ENCODE measurements at regions not wholly inside any gene's neighbourhood (a gene's known extent, or its start where the extent isn't known, plus 50 kb on each side); places are given as distances from the start of the nearest gene placed in this dataset.
"Not testable (repeated sequence)": the region's sequence is repeated elsewhere in the genome, so short reads cannot be mapped to it uniquely, and the experiment has no call there.

DNA sequence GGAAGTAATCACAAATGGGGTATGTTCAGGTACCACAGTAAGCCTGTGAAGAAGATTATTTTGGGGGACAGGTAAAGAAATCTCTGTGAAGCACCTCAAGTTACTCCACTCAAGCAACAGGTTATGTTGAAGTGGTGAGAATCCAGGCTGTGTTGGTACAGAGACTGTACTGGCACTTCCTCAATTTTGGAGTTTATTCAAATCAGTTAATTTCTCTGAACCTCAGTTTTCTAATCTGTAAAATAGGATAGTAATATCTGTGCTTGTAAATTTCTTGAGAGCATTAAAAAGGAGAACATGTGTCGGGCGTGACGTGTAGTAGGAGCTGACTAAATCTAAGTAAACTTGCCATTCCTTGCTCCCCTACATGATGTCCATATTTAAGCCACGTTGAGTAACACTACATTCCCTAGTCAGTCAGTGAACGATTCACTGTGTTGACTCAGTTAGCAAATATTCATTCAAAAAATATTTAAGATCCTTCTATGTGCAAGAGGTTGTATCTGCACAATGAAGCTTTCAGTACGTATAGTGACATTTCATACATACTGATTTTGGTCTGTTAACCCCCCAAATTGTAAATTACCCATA lies 504.2 kb downstream of the ZEB2 start:
- DNase-seq (ENCODE audit: low read depth), result peak; percentile 39

DNA sequence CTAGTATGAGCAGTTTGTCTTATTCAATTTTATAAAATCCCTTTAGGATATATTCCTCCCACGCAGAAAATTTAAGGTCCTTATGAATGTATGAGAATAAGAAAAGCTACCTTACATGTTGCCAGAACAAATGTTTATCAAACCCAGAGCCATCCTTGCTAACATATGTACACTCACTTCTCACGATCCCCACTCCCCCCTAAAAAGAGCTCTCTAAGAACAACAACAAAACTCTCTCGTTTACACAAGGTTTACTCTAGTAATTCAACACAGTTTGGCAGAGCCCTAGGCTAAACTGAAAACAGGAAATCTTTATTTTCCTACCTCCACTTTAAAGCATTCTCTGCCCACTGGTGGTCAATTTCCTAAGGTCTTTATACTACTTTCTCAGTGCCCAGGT lies 504.9 kb downstream of the ZEB2 start:
- DNase-seq (ENCODE audit: low read depth), result no peak

DNA sequence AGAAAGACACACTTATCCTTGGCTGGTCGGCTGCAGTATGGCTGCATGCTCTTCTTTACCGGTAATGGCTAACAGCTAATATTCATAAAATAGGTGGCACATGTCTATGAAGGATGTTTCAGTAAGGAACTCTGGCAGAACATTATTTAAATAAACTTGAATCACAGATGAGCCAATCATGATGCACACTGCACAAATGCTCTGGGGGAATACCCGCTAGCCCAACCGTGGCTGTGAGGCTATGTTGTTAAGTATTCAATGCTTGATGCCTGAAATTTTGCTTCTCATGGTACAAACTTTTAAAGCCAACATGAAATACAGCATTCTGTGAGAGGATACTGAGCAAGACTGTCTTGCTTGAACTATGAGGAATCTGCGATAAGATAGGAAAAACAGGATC lies 505.8 kb downstream of the ZEB2 start:
- no peak for DNase-seq (ENCODE audit: low read depth)

DNA sequence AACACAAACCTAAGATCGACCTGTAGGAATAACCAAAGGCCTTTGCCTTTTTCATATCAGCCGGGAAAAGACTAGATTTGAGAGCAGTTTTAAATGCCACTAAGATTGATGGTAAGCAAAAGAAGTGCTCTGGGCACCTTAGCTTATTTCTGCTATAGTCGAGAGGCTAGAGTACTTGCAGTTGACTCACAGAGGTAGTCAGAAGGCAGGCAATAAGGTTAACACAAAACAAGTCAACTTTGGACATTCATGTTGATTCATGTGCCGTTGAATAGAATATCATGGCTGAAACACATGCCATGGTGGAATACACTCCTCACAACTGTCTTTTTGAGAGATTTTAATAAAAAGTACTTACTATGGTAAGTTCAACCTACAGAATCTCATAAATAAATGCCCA lies 507.6 kb downstream of the ZEB2 start:
- DNase-seq (ENCODE audit: low read depth), result no peak

DNA sequence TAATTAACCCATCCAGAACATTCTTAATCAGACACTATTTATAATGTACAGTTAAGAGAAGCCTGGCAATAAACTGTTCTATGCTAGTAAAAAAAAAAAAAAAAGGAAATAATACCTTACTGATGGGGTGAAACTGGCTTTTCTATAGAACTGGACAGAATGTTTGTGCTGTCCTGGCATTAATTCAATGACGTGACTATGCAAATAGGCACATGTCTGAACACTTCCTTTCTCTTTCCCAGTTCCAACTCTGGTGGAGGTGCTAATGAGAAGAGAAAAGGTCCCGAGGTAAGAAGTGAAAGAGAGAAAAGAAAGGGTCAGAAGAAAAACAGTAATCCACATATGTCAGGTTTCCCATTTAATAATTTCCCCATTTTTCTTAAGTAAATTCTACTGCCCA lies 508.4 kb downstream of the ZEB2 start:
- DNase-seq (ENCODE audit: low read depth), result no peak

DNA sequence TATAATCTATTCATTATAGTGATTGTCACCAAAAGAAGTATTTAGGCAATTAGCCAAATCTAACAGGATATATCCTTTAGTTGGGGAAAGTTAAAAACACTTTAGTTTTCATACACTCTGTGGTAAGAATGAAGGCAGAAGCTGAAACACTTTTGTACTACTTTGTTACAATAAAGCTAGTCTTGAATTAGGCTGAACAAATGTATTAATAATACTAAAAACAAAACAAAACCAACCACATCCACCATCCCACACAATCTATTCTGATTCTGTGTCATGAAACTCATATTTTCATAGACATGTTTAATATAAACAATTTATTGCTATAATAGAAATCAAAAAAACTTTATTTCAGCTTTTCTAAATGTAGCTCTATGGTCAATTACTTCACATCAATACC lies 508.8 kb downstream of the ZEB2 start:
- DNase-seq (ENCODE audit: low read depth), result no peak

DNA sequence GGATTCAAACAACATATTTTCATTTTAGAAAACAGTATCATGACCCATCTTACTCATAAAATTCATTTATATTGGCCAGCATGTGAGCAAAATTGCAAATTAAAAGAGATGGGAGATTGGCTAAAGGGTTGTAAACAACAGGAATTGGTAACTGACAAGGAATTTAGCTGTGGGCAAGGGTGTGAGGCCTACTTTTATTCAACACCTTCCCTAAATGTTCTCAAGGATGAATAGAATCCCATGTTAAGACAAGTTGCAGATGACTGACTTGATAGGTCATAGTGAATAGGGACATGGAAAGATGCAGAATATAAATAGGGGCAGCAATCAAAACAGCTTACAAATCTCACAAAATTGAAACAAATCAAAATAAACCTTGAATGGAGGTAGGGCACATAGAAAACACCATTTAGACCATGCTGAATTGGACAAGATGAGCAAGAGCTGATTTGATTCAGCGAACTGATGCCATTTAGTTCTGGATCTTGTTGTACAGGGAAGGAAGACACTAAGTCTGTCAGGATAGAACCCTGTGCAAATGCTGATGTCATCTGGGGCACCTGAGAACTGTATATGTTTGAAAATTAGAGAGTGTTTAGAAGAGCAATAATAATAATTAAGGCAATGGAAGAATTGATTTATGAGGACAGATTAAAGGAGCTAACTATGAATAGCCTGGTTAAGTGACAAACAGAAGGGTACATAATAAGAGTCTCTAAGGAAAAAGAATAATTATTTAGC lies 509.7 kb downstream of the ZEB2 start:
- DNase-seq (ENCODE audit: low read depth), result no peak

DNA sequence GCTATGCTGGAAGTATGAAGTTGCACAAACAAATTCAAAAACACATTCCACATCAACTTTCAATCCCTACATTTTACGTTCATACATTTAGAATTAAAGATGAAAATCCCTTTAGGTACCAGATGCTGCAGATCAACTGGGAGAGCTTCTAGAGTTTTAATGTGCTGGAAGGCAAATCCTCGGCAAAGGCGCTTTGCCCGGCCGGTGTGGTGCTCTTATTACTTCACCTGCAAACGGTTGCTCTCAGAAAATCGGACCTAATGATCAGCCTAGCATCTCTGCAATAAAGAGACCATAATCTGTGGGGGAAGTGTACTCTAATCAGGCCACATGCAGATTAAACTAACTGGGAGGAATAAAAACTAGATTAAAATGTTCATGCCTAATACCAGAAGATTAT lies 513.8 kb downstream of the ZEB2 start:
- DNase-seq (ENCODE audit: low read depth), result no peak

DNA sequence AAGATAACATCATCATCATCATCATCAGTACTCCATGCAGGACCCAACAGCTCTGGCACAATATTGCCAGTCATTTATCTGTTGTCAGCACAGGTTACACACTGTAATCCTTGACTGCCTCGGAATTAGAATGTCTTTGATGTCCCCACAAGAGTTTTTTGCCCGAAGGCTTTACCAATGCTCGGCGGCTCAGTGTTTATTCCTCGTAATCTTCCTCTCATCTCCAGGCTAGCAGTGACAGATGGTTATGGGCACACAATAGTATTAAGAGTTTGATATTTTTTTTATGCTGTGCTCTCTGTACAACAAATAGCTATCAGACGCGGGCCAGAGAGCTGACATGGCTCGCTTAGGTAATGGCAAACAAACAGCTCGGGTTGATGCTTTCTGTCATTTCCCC lies 515.2 kb downstream of the ZEB2 start:
- no peak for DNase-seq (ENCODE audit: low read depth)

DNA sequence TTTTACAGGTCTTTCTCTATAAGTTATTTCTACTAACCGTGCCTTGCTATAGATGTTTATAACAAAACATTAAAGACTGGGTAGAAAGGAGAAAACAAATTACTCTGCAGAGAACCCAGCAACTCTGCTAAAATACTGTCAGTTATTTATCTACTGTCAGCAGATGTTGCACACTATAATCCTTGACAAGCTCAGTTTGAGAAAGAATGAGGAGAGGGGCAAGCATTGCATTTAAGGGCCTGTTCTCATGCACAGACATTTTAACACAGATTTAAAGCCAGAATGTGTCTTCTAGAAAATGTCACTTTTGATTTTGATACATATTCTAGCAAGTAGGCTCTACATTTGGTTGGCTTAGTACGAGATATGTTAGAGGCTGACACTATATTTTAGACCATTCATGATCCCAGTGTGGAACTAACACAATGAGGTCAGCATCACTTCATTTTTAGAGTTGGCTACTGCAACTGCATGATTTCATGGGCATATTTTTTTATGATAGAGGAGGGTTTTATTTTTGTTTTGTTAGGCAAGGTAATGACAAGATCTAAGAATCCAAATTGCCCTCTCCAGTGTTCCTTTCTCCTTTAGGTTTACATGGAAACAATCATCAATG lies 516.4 kb downstream of the ZEB2 start:
- no peak for DNase-seq (ENCODE audit: low read depth)

DNA sequence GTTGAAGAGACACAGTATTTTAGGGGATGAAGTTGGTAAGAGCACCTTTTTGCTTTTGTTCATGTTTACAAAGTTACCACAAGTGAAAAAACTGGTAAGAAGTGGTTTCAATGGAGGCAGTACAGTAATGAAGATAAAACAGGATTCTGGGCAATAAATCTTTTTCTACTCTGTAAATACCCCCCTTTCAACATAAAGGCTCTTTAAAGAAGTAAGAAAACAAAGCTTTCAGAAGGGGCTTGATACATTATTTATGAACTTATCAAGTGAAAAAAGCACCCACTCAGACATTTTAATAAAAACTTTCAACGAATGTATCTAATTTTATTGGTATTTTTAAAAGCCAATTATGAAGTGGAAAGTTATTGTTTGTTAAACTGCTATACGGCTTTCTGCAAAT lies 522.9 kb downstream of the ZEB2 start:
- no peak for DNase-seq (ENCODE audit: low read depth)

DNA sequence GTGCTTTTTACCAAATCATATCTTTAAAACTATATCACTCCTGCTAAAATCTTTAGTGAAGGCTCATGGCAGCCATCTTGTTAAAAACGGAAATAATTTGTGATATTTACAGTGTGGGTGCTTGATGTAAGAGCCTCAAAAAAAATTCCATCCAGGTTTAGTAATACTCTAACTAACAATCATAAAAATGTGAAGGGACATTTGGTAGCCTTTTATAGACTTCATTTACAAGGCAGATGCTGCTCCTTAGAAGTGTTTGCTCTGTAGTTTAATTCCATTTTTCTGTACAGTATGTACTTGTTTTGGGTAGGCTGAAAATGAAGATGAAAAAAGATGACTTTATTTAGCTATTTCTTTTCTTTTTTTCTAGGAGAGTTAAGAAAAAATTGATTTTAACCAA lies 525.0 kb downstream of the ZEB2 start:
- DNase-seq (ENCODE audit: low read depth), result no peak

DNA sequence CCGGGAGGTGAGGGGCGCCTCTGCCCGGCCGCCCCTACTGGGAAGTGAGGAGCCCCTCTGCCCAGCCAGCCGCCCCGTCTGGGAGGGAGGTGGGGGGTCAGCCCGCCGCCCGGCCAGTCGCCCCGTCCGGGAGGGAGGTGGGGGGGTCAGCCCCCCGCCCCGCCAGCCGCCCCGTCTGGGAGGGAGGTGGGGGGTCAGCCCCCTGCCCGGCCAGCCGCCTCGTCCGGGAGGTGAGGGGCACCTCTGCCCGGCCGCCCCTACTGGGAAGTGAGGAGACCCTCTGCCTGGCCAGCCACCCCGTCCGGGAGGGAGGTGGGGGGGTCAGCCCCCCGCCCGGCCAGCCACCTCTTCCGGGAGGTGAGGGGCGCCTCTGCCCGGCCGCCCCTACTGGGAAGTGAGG lies 528.3 kb downstream of the ZEB2 start:
- DNase-seq (ENCODE audit: low read depth), result not testable (repeated sequence)

DNA sequence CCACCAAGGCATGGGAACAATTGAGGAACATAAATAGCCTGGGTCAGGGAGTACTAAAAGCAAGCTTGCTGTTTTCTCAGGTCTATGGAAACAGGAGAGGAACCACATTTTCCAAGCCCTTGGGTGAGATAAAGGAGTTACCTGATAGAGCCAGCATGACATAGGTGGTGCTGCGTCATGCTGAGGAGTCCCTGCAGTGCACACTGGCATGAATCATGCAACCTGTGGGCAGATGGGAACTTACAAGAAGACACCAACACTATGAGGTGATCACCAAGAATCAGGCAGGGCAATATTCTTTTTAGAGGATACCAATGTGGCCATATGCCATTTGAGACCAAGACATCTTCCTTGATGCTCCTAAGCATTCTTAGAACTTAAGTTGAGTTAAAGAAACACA lies 531.8 kb downstream of the ZEB2 start:
- no peak for DNase-seq (ENCODE audit: low read depth)

DNA sequence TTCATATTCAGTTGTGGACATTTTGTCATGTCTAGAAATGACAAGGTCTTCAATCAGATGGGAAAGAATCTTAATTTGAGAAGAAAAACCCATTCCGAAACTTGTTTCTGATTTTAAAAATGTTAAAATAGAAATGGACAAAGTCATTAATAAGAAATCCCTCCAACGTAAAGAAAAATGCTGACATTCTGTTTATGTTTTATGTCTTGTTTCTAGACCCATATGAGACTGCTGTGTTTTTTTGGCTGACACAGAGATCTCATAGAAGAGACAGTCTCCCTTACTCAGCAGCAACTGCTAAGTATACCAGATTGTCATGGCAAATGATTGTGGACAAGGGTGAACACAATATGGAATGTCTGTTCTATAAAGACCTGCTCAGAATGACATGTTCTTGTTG lies 538.5 kb downstream of the ZEB2 start:
- no peak for DNase-seq (ENCODE audit: low read depth)

DNA sequence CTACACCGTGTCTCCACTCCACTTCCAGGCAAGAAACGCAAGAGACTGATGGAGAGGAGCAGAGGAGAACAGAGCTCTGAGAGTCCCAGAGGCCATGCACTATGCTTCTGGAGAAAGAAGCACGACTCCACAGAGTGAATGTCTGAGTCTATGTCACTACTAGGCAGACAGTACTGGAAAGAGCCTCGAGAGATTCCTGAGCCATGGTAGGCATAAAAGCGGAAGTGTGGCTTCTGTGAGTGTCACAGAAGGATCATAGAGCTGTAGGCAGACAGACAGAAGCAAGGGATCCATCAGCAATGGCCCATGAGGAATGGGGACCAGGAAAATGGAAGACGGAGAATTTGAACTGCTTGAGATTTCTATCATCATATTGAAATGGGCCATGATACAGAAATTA lies 542.6 kb downstream of the ZEB2 start:
- DNase-seq (ENCODE audit: low read depth), result no peak

DNA sequence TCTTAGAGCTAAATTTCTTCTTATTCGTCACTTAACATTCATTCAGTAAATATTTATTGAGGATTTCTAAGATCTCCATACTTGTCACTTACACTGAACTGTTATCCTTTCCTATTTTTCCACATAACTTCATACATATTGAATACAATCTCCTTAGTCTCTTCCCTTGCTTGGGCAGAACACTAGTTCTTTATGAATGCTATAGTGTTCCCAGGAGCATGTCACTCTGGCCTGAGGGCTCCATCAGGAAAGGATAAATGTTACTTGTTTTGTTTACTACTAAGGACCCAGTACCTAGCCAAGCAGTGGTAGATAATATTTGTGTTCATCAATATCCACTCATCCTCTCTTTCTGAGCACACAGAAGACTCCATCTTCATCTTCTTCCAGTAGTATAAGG lies 544.7 kb downstream of the ZEB2 start:
- no peak for DNase-seq (ENCODE audit: low read depth)

DNA sequence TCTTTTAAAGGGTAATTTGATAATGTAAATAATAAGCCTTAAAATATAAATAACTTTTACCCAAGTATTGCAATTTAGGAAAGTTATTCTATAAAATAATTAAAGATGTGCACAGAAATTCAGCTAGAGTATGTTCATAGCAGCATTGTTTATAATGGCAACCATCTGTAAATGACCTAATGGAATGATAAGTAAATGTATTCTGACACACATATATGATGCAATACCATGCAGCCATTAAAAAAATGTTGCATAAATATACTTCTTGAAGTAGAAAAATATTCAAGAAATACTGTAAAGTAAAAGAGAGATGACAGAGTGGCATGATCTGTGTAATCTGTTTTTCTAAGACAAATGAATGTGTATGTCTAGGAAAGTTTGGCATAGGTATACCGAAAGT lies 545.7 kb downstream of the ZEB2 start:
- no peak for DNase-seq (ENCODE audit: low read depth)

DNA sequence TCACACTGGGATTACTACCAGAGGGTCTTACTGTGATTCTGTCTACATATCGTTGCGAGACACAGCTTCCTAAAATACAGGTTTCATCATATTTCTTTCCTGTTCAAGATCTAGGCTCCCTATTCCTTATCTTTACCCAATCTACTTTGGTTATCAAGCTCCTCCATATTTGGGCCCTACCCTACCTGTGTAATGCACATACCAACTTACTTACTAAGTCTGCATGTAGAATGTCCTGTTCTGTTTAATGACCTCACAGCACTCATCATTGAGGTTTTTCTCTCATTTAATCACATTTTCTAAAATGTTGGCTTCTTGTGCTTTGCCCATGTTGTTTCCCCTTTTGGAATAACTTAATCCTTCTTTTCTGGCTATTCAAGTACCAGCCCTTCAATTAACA lies 551.1 kb downstream of the ZEB2 start:
- DNase-seq (ENCODE audit: low read depth), result no peak

DNA sequence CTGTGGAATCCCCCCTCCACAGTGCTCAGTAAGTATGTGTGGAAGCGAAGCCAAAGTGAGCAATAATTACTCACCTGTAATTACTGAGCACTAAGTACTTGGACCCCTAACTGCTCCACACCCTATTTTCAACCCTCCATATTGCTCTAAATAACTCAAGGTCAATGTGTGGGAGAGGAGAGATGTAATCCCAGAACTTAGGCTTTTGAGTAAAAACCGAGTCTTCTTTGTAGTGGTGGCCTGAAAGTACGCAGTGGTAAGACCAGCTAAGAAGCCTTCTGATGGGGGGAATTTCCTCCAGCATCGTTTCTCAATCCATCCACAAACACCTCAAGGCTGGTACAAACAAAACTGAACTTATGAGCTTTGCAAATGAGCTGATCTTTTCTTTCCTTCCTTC lies 551.6 kb downstream of the ZEB2 start:
- no peak for DNase-seq (ENCODE audit: low read depth)

DNA sequence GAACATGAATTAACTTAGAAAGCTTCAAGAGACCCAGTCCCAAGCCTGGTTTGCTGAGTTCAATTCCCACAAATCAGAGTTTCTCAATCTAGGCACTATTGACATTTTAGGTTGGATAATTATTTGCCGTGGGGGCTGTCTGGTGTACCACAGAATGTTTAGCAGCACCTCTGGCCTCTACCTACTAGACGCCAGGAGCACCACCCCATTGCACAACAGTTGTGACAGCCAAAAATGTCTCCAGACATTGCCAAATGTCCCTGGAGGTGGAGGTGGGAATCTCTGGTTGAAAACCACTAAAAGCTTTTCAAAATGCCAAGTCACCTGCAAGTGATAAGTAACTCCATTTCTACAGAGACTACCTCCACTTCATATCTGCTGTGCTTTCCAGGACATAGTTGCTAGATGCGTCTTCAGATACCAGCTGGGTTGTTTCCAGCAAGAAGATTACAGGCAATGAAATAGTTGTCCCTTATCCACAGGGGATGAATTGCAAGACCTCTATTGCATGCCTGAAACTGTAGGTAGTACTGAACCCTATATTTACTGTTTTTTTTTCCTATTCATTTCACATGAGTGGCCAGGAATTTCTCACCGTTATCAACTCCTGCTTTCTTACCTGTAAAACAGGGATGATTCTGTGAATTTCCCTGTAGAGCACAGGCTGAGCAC lies 554.3 kb downstream of the ZEB2 start:
- no peak for DNase-seq (ENCODE audit: low read depth)

DNA sequence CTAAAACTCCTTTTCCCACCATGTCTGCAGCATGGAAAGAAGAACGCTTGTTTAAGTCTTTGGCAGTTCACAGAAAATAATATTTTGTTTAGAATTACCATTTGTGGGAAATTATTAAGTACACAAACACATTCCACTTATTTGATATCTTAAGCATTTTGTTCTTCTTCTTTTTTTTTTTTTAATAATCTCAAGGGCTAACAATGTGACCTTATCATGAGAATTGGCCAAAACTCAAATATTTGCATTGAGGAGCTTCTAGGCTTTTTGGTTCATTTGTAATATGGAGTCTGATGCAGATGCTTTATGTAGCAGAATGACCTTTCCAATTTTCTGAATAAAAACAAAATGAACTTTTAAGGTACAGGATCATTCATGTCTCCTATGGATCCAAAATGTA lies 555.0 kb downstream of the ZEB2 start:
- DNase-seq (ENCODE audit: low read depth), result no peak

DNA sequence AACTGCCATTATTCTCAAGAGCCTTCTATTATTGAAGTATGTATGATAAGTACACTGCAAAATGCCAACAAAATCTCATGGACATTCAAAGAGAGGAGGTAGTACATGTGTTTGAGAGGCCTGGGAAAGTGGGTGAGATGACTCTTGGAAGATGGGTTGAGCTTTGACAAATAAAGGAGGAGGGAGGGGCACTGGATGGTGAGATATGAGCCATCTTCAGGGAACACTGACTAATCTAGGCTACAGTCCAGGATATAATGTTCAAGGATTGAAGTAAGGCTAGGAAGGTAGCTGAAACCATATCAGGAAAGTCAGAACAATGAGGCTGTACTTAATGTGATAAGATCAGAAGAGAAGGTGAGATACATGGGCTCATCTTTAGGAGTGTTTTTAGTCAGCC lies 559.7 kb downstream of the ZEB2 start:
- DNase-seq (ENCODE audit: low read depth), result peak; percentile 36
